A673 (cell line): ENCODE measurements at regions not wholly inside any gene's neighbourhood (a gene's known extent, or its start where the extent isn't known, plus 50 kb on each side); places are given as distances from the start of the nearest gene placed in this dataset.

Source experiments
- BruUV-seq: library from RNA; stranded (reverse); fragments of 400-500 nt; replicated peaks from 2 replicates; lab custom pipeline; 2021; lab: Mats Ljungman, UMichigan
- CTCF ChIA-PET: fragments of 300-600 bp; sonication (Branson Sonifier 250); formaldehyde crosslinking; loops from one replicate; lab custom pipeline; 2022; ENCODE audit warnings: antibody characterized with exemption; lab: Charles Lee
- POLR2A ChIA-PET: fragments of 300-600 bp; sonication (Branson Sonifier 250); formaldehyde crosslinking; loops from one replicate; lab custom pipeline; 2022; ENCODE audit warnings: antibody characterized with exemption; ENCODE audit not compliant: low non-redundant PET; lab: Charles Lee
- DNase-seq: peaks from one replicate; pipeline ENCODE4 v3.0.0-alpha.2; 2015; ENCODE audit warnings: low spot score
- H3K27ac ChIP-seq: fragments of 200-600 bp; sonication (generic); 2 replicates; pipeline ENCODE4 v1.5.1; 2016; ENCODE audit warnings: mixed run types, low read depth, mild to moderate bottlenecking, mixed read lengths, antibody characterized with exemption, low read length; ENCODE audit not compliant: poor library complexity, severe bottlenecking
- H3K27me3 ChIP-seq: fragments of 200-600 bp; sonication (generic); replicated peaks from 2 replicates; pipeline ENCODE4 v1.6.1; 2017; ENCODE audit warnings: mixed run types, low read depth, mild to moderate bottlenecking, mixed read lengths, antibody characterized with exemption, low read length; ENCODE audit not compliant: insufficient read depth, poor library complexity
- H3K36me3 ChIP-seq: fragments of 200-600 bp; sonication (generic); 2 replicates; pipeline ENCODE4 v1.6.1; 2016; ENCODE audit warnings: mixed run types, mild to moderate bottlenecking, mixed read lengths, antibody characterized with exemption, low read length; ENCODE audit not compliant: insufficient read depth, poor library complexity, severe bottlenecking
- H3K4me1 ChIP-seq: fragments of 200-600 bp; sonication (generic); 2 replicates; pipeline ENCODE4 v1.6.1; 2017; ENCODE audit warnings: mixed run types, mild to moderate bottlenecking, mixed read lengths, antibody characterized with exemption, low read length; ENCODE audit not compliant: insufficient read depth, poor library complexity, severe bottlenecking
- H3K4me3 ChIP-seq: fragments of 200-600 bp; sonication (generic); 2 replicates; pipeline ENCODE4 v1.5.1; 2016; ENCODE audit warnings: low read depth, mixed run types, mild to moderate bottlenecking, mixed read lengths, low read length; ENCODE audit not compliant: poor library complexity, severe bottlenecking
- H3K9me3 ChIP-seq: fragments of 200-600 bp; sonication (generic); 2 replicates; pipeline ENCODE4 v1.6.1; 2016; ENCODE audit warnings: mixed run types, low read depth, mild to moderate bottlenecking, mixed read lengths, antibody characterized with exemption, low read length; ENCODE audit not compliant: poor library complexity, severe bottlenecking
- EZH2 ChIP-seq: fragments of 200-600 bp; sonication (generic); IDR thresholded peaks from 2 replicates; pipeline ENCODE4 v1.6.1; 2017; ENCODE audit warnings: borderline replicate concordance, low read depth, mild to moderate bottlenecking, mixed read lengths, antibody characterized with exemption, low read length; ENCODE audit not compliant: poor library complexity, severe bottlenecking
- intact Hi-C: fragments of 100-400 bp; cut with micrococcal nuclease; formaldehyde crosslinking; loops from one replicate; pipeline ENCODE4 v1.10.0; 2022; ENCODE audit not compliant: unreplicated experiment
- TF ChIP-seq, protein P1 (sequence below): fragments of 300-800, 200-600 bp; sonication (generic); conservative IDR thresholded peaks from 2 replicates; pipeline ENCODE4 v1.5.1; 2017; ENCODE audit warnings: low read depth, mild to moderate bottlenecking, antibody characterized with exemption, low read length, moderate library complexity, mixed read lengths

DNA sequence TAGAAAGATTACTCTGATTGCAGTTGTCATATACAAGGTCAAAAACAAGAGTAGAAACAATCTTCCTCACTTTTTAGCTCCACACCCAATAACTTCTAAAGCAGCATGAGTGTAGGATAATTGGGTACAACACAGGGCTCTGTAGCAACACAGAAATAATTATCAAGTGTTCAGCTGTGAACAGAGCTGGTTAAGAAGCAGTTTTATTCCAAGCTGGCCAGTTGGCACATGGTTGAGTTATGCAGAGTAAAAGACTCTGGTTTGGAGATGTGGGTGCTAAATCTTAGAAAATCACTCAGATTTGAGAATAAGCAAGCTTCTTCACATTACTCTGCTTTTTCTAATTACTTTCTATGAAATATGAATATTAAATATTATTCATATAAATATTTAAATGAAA lies 118.5 kb downstream of the KIF2B start:
- no peak overlapping the region for H3K4me3 ChIP-seq
- CTCF ChIA-PET, result no interaction called here
- H3K27ac ChIP-seq, result no peak overlapping the region
- H3K36me3 ChIP-seq, result no peaks in the 10 kb centered on the region
- no peaks in the 10 kb centered on the region for H3K4me1 ChIP-seq
- no TSS peak for BruUV-seq
- POLR2A ChIA-PET, result no interaction called here
- intact Hi-C loops, result no loop called here
- no peak for DNase-seq
- no peaks in the 10 kb centered on the region for H3K9me3 ChIP-seq
- peaks cover 16% of the 10 kb centered on the region for H3K27me3 ChIP-seq
- TF ChIP-seq, protein P1, sequence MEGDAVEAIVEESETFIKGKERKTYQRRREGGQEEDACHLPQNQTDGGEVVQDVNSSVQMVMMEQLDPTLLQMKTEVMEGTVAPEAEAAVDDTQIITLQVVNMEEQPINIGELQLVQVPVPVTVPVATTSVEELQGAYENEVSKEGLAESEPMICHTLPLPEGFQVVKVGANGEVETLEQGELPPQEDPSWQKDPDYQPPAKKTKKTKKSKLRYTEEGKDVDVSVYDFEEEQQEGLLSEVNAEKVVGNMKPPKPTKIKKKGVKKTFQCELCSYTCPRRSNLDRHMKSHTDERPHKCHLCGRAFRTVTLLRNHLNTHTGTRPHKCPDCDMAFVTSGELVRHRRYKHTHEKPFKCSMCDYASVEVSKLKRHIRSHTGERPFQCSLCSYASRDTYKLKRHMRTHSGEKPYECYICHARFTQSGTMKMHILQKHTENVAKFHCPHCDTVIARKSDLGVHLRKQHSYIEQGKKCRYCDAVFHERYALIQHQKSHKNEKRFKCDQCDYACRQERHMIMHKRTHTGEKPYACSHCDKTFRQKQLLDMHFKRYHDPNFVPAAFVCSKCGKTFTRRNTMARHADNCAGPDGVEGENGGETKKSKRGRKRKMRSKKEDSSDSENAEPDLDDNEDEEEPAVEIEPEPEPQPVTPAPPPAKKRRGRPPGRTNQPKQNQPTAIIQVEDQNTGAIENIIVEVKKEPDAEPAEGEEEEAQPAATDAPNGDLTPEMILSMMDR, result no peak
- no peak for TF ChIP-seq EZH2

DNA sequence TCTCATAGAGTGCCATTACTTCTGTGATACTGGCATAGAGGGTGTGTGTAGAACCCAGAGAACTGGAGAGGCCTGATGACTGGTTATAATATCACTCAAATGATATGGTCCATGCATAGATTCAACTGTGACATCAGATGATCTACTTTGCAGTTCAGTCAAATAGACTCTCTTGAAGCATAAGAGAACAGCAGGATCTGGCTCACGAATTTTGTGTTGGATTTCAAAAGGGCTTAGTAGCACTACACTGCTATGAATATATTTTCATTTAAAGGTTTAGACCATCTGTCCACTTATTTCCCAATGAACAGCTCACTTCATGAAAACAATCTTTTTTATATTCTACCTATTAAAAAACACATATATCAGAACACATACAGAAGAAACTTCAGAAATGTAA lies 119.7 kb downstream of the KIF2B start:
- Histone ChIP-seq H3K27me3 (peaks cover 12% of the 10 kb centered on the region), H3K36me3 (no peaks in the 10 kb centered on the region), H3K9me3 (no peaks in the 10 kb centered on the region), H3K4me1 (no peaks in the 10 kb centered on the region), H3K4me3 (no peak overlapping the region), H3K27ac (no peak overlapping the region)
- CTCF ChIA-PET, result no interaction called here
- intact Hi-C loops, result no loop called here
- TF ChIP-seq EZH2, result no peak
- TF ChIP-seq, protein P1, result no peak
- no peak for DNase-seq
- POLR2A ChIA-PET, result no interaction called here
- no TSS peak for BruUV-seq

DNA sequence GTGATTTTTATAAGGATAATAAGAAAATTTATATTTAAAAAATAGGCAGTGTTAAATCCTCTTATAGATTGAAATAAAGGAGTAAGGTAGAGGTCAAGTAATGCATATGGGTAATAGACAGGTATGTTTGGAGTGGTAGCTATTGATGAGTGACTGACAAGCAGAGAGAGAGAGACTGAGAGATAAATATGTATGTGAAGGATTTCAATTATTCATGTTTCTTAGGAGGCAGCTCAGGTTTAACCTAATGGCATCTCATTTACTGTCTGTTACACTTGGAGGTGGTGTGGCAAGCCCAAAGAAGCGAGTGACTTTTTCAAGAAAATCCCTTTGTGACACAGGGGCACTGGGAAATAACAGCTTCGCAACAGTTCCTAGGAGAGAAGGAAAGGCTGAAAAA lies 120.2 kb downstream of the KIF2B start:
- Histone ChIP-seq H3K9me3 (no peaks in the 10 kb centered on the region), H3K36me3 (no peaks in the 10 kb centered on the region), H3K4me1 (no peaks in the 10 kb centered on the region), H3K4me3 (no peak overlapping the region), H3K27me3 (peaks cover 8% of the 10 kb centered on the region), H3K27ac (no peak overlapping the region)
- CTCF ChIA-PET, result no interaction called here
- POLR2A ChIA-PET, result no interaction called here
- intact Hi-C loops, result no loop called here
- DNase-seq, result no peak
- no TSS peak for BruUV-seq
- no peak for TF ChIP-seq EZH2
- TF ChIP-seq, protein P1, result no peak
